ENCODE measurements at regions not wholly inside any gene's neighbourhood (a gene's known extent, or its start where the extent isn't known, plus 50 kb on each side); places are given as distances from the start of the nearest gene placed in this dataset.
"Not testable (repeated sequence)": the region's sequence is repeated elsewhere in the genome, so short reads cannot be mapped to it uniquely, and the experiment has no call there.

DNA sequence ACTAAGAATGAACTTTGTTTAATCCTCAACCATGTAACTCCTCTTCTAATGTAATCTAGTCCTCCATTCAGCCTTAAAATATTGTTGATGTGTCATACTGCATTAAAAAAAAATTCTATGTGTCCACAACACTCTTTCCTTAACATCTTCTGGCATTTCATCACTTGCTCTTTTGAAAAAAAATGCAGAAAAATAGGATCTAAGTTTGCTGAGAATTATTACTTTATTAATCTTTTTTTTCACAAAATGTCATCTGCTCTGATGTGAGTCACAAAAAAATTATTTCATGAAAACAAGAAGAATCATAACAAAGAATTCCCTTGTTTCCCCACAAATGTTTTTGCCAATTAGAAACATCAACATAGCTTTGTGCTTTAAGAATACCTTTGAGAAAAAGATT lies 410.1 kb upstream of the MGAT4C start:
- DNase-seq = no peak

DNA sequence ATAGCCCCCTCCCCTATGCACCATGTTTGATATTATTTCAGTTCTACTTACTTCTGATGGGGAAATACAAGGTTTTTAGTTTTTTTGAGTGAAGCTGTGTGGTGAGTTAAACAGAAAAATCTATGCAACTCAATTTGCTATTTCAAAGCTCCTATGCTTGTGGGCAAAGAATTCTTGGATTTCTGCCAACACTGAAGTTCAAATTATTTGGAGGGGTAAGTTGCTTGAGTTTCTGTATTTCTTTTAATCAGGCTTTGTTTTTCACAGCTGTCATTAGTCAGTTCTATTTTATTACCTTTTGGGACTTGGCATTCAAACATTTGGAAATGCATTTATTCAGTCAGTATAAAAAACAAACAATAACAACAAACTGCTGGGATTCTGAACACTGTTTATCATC lies 407.5 kb upstream of the MGAT4C start:
- peak; percentile 24 for DNase-seq

DNA sequence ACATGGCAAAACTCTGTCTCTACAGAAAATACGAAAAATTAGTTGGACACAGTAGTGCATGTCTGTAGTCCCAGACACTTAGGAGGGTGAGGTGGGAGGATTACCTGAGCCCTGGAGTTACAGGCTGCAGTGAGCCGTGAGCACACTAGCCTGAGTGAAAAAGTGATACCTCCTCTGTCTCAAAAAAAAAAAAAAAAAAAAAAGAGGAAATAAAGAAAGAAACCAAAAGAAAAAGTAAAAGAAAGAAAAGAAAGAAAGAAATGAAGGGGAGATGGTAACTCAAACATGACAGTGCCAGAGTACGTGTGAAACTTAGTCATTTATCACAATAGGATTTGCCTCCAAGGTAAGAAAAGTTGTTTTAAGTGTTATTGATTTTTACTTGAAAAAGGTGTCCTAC lies 407.0 kb upstream of the MGAT4C start:
- no peak for DNase-seq

DNA sequence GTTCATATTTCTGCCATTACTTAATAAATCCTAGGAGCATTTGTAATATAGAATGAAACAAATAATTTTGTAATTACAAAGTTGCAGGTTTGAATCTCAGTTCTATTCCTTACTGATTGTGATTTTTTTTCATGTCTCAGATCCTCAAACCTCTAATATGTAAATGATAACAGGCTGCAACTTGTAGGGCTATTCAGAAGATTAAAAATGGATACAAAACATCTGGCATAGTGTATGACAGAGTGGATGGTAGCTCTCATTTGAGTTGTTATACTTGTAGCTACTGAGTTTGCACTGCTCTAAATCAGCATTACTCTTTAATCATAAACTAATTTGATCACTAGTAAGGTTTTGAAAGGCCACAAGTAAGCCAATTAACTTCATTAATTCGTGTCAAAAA lies 406.3 kb upstream of the MGAT4C start:
- DNase-seq = no peak

DNA sequence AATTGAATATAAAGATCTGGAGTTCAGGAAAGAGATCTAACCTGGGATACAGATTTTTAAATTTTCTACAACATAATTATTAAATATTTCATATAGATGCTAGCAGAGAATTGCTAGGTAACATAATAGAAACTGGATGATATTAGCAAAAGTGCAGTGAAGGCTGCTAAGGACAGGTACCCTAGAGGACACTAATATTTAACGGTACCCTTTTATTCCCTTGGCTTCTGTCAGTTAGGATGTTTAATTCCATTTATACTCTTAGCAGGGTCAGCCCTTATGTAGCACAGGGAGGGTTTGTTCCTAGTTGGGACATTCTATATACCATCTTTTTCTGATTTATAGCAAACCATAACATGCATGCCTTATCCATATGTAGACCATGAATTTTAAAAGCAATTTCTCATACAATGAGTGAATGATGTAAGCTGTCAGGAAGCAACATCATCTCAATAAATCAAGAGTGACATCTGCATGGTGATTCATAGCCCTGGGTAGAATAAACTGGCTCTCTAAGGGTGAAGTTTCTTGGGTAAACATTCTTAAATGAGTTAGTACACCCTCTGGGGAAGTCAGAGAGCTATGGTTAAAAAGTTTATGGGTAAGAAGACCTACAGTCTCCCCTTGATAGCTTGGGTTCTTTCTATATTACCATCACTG lies 404.4 kb upstream of the MGAT4C start:
- no peak for DNase-seq

DNA sequence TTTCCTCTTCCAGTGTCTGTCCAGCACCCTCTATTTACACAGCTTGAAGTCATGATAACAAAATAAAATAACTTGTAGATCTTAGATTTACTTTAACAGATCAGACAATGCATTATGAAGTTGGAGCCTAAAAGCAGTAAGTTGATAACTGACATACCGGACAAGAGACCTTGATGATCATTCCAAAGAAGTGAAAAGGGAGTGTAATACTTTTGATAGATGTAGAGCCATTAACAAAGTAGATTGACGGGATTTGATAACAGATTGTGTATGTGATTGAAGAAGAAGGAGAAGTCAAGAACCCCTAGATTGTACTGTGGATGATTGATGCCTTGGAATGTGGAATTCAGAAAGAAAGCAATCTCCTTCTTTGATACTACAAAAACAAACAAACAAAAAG lies 403.8 kb upstream of the MGAT4C start:
- DNase-seq = no peak

DNA sequence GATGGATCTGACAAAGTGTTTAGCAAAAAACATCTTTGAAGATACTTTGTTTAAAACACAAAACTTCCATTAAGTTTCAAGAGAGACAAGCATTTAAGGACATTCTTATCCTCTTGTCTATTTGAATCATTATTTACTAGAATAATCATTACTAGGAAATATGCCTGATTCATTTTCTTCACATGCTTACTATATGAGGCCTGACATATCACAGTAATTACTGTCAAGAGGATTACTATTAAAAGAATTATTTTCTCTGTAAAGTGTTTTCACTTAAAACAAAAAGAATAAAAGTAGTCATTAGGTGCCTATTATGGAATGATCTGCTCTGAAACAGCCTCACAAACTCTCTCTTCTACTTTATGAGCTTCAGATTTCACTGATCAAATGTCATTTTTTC lies 402.1 kb upstream of the MGAT4C start:
- no peak for DNase-seq

DNA sequence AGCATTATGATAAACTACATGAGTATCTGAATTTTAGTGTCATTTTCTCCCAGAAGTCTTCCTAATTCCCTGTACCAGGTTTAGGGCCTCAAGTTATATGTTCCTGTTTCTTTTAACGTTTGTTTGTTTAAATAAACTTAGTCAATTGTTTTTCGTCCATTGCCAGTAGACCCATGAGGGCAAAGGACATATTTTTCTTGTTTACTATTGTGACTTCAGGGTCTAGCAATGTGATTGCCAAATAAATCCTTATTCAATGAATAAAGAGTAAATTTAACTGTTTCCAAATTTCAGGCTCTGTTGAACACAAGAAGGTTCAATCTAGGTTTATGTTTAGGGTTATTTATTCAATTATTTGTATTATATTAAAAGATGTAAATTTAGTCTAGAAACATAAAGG lies 391.6 kb upstream of the MGAT4C start:
- DNase-seq = no peak

DNA sequence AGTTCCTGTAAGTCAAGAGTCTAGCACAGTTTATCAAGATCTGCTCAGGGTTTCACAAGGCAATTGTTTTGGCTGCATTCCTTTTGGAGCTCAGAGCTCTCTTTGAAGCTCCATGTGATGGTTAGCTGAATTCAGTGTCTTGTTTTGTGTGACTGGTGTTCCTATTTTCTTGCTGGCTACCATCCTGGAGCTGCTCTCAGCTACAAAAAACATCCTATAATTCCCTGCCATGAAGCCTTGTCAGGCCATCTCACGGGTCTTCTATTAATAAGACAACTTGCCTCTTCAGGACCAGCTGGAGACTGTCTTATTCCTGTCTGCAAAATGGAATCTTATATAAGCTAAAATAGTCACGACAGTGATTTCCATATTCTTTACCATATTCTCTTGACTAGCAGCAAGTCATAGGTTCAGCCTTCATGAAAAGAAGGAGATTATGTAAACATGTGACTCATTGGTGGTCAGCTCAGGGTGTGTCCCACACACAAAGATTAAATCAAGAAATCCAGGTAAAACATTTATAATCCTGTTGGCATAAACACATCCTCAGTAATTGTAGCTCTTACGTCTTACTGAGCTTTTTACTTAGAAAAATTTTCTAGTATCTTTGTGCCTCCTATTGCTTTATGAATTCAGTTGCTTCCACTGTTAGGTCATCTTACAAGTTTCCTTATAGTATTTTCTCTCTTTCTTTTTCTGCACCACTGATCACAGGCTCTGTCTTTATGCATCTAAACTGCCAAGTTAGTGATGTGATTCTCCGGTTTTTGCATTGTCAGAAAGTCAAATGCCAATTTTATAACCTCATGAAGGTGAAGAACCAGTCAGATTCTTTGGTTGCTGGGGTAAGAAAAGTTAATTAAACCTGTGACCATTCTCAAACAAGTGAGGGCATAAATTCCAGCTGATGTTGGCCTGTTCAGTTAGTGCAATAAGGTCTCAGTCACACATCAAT lies 378.5 kb upstream of the MGAT4C start:
- no peak for DNase-seq

DNA sequence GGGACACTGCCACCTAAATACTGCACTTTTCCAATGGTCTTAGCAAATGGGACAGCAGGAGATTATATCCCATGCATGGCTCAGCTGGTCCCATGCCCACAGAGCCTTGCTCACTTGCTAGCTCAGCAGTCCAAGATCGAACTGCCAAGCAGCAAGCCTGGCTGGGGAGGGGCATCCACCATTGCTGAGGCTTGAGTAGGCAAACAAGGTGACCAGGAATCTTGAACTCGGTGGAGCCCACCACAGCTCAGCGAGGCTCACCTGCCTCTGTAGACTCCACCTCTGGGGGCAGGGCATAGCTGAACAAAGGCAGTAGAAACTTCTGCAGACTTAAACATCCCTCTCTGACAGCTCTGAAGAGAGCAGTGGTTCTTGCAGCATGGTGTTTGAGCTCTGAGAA lies 370.8 kb upstream of the MGAT4C start:
- DNase-seq = no peak

DNA sequence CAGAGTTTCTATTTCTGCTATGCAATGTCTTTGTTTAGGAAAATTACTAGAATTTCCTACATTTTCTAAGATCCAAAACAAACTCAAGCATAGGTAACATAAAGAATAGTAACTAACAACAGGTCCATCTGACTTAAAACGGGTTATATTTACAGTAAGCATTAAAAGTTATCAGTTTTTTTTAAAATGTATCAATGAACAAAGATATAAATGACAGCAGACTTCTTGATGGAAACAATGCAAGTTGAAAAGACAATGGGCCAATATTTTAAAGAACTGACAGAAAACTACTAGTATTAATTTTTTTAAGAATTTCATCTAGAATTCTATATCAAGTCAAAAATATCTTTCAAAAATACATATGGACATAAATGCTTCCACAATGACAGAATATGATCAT lies 367.1 kb upstream of the MGAT4C start:
- DNase-seq = no peak

DNA sequence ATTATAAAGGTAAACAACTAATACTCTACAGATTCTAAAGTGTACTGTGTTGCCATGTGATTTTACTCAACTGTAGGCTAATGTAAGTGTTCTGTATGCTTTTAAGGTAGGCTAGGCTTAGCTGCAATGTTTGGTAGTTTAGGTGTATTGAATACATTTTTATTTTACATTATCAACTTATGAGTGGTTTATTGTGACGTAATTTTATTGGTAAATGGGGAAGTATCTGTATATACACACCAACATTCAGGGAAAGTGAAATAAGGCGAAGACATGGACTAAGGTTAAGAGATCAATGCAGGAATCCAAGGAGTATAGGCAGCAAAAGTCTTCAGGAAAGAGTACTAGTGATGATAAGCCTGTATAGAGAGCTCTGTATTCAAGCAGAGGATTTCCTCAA lies 365.8 kb upstream of the MGAT4C start:
- no peak for DNase-seq

DNA sequence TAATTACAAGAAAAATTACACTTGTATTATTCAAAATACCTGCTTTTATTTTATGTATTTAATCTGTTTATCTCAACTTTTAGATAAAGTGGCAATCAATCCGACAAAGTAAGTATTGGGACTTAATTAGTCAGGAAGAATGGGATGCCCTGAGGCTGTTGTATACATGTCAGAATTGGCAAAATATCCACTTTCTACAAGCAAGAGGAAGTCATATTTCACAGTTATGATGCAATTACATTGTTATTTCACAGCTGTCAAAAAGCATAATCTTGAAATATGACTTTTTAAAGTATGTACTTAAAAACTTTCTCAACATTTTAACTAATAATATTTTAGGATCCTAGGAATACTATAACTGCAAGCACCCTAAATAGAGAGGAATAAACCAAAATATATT lies 357.1 kb upstream of the MGAT4C start:
- DNase-seq = peak; percentile 24

DNA sequence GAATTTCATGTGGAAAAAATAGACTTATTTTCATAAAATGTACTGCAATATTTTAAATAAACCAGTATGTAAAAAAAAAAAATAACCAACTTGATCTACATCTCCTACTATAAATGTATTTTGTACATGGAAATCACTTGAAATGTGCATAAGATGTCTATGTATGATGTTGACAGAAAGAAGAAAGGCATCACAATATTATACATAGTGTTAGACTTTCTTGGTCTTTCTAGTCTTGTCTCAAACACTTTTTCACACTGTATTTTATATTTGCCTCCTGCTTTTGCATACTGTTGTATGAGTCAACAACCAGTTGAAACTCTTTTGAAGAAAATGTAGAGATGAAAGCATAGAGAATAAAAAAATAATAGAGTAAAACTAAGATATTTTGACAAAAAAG lies 352.4 kb upstream of the MGAT4C start:
- DNase-seq = no peak

DNA sequence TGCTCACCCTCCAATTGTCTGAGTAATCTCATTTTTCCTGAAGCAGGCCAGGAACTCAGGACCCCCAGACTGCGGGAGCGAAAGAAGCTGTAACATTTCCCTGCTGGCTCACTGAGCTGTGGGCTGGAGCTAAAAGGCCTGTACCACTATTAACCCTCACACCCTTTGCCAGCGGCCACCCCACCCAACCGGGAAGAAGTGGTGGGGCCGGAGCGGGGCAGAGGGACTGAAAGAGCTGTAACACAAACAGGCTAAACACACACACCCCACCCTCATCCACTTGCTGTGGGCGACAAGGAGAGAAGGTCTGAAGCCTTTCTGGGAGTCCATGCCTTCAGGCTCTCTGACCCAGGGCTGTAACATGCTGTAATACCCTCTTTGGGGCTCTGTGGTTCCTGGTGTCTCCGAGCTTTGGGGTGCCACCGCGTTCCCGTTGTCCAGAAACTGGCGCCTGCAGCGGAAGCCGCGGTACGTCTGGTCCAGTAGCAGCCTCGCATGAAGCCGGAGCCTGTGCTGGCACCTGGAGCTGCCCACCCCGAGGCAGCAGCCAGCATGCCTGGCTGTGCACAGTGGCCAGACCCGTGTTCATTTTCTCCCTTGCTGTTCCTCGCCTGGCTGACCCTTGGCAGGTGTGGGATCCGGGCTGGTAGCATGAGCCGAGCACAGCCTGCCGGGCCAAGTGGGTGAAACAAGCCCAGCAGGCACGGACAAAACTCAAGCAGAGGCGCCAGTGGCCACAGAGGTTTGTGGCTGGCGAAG lies 345.5 kb upstream of the MGAT4C start:
- no peak for DNase-seq

DNA sequence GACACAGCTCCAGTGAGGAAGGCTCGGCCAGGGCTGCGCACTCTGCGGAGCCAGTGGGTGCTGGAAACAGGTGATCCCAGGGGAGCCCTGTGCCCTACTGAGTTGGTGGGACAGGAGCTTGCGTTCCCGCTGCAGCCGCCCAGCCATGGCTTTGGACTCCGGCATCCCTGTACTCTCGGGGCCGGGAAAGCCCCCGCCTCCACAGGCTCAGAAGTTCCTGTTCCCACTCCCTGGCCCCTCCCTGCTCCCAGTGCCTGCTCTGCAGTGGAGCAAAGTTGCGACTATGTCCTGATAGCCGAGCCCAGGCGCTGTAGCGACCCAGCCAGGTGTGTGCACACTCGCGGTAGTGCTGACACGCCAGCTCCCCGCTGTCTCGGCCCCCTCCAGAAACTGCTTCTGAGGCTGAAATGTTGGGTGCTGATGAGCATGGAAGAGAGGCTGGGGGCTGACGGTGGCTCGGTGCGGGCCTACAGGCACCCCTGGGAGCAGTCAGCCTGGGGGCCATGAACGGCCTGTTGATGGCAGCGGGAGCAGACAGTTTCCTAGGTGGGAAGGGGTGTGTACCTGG lies 344.6 kb upstream of the MGAT4C start:
- DNase-seq = no peak

DNA sequence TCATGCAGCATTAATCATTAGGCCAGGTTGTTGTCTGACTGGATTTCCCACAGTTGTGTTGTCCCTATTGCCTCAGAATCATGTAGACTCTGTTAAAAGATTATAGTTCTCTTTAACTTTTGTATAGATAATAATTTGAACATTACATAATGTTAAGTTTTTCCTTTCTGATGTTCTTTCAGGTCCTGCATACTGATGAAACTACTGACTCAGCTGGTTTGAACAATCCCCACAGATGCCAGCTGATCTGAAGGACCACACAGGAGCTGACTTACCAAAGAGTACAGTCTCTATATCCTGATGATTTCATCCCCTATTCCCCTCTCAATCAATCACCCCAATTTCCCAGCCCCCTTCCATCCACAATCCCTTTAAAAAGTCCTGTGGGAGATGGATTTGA lies 341.2 kb upstream of the MGAT4C start:
- DNase-seq = no peak

DNA sequence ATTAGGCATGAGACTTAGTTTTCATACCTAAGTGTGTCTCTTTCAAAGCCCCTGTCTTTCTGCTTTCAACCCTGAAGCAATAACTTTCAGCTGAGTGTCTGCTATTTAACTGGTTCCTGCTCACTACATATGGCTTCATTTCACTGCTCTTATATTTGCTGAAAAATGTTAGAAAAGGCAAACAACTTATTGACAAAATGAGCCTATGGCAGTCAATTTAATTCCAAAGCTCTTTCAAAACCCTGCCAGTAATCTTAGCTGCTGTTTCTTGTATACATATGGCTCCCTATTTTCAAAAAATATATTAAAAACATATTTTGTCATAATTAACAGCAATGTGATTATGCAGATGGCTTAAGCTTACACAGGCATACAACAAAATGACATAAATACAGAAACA lies 334.1 kb upstream of the MGAT4C start:
- no peak for DNase-seq

DNA sequence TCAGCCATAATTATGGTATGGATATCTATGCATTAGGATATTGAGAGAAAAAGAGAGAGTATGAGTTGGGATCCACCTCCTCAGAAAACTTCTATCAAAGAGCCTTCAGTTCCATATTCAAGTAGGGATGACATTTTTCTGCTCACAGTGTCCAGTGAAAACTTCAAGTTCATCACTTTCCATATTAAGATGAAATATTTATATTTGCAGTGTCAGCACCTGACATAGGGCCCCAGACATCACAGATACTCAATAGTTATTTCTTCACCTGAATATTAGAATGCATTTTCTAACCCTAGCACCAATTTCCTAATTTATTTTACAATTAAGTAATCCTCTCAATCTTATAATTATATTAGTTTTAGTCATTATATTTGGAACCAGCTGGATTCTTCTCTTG lies 318.0 kb upstream of the MGAT4C start:
- no peak for DNase-seq

DNA sequence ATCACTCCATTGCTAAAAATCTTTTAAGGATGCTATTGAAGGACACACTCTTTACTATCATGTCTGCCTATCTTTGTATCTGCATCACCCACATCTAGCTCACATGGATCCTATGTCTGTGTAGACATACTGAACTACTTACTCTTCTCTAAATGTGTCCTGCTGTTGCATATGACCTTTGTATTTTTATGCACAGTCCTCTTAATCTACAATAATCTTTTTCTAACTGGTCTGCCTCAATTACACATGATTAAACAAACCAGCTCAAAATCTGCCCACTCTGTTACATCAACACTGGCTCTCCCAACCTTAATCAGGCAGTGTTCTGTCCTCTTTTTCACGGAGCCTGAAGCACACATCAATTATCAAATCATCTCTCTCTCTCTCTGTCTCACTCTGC lies 316.3 kb upstream of the MGAT4C start:
- no peak for DNase-seq

DNA sequence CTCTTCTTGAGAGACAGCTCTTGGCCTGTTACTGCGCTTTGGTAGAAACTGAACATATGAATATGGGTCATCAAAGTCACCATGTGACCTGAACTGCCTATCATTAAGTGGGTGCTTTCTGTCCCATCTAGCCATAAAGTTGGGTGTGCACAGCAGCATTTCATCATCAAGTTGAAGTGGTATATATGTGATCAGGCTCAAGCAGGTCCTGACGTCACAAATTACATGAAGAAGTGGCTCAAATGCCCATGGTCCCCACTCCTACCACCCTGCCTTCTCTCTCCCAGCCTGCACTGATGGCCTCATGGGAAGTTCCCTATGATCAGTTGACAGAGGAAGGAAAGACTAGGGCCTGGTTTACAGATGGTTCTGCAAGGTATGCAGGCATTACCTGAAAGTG lies 308.8 kb upstream of the MGAT4C start:
- no peak for DNase-seq

DNA sequence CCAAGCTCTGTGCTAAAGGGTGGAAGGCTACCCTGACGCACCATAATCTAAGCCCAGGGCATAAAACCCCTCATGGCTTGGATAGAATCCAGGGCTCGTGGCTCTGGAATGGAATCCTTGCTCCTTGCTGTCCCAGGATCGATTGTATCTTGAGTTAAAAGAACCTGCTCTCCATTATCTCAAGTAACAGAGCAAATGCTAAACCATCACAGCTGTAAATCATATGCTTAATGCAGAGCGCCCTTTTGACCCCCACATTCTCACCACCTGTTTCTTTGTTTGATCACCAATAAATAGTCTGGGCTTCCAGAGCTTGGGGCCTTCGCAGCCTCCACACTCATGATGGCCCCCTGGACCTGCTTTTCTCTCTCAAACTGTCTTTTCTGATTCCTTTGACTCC lies 299.3 kb upstream of the MGAT4C start:
- DNase-seq = not testable (repeated sequence)

DNA sequence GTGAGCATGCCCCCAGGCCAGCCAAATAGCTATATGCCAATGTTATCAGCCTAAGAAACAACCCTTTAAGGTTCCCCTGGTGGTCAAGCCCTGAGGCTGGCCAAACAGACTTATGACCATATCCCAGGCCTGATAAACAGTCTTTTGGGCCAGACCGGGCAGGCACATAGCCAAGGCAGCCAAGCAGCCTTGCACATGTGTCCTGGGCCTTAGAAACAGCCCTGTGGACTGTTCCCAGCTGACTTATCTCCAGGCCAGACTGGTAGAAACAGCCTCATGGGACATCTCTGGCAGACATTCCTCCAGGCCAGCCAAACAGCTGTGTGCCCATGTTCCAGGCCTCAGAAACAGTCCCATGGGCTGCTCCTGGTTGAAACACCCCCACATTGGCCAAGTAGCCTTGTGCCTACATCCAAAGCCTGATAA lies 295.0 kb upstream of the MGAT4C start:
- DNase-seq = peak; percentile 12
